GM21360 (cell line): ENCODE measurements at regions not wholly inside any gene's neighbourhood (a gene's known extent, or its start where the extent isn't known, plus 50 kb on each side); places are given as distances from the start of the nearest gene placed in this dataset.
"Not testable (repeated sequence)": the region's sequence is repeated elsewhere in the genome, so short reads cannot be mapped to it uniquely, and the experiment has no call there.

Experiments
- ATAC-seq: cut with Tn5 transposase; IDR thresholded peaks from one replicate; pipeline ENCODE4 v1.9.1; 2021; ENCODE audit warnings: mild to moderate bottlenecking, moderate library complexity; ENCODE audit not compliant: unreplicated experiment

GRCh38 chr13:54572037-54572436, 1543.4 kb downstream of the OLFM4 start:
- not testable (repeated sequence) for ATAC-seq

- ATAC-seq: no peak
Observed at GRCh38 chr13:54573186-54573585, 1544.6 kb downstream of the OLFM4 start.

- no peak for ATAC-seq
Observed at GRCh38 chr13:54574791-54575190, 1546.2 kb downstream of the OLFM4 start.

GRCh38 chr13:54591540-54591939, 1562.9 kb downstream of the OLFM4 start:
- no peak for ATAC-seq

- ATAC-seq: no peak
Observed at GRCh38 chr13:54592201-54592600, 1563.6 kb downstream of the OLFM4 start.

GRCh38 chr13:54593504-54593903, 1564.9 kb downstream of the OLFM4 start:
- no peak for ATAC-seq

GRCh38 chr13:54597540-54598088, 1569.0 kb downstream of the OLFM4 start:
- ATAC-seq: no peak

GRCh38 chr13:54599413-54599812, 1570.8 kb downstream of the OLFM4 start:
- ATAC-seq: no peak

- ATAC-seq: no peak
Observed at GRCh38 chr13:54606944-54607343, 1578.3 kb downstream of the OLFM4 start.

- no peak for ATAC-seq
Observed at GRCh38 chr13:54607421-54607820, 1578.8 kb downstream of the OLFM4 start.

GRCh38 chr13:54611390-54611789, 1582.8 kb downstream of the OLFM4 start:
- no peak for ATAC-seq

- no peak for ATAC-seq
Observed at GRCh38 chr13:54614726-54615125, 1586.1 kb downstream of the OLFM4 start.

- not testable (repeated sequence) for ATAC-seq
Observed at GRCh38 chr13:54626504-54626903, 1597.9 kb downstream of the OLFM4 start.

GRCh38 chr13:54627646-54628372, 1599.2 kb downstream of the OLFM4 start:
- ATAC-seq: no peak

- no peak for ATAC-seq
Observed at GRCh38 chr13:54628383-54628782, 1599.8 kb downstream of the OLFM4 start.

- ATAC-seq: no peak
Observed at GRCh38 chr13:54633456-54633855, 1604.8 kb downstream of the OLFM4 start.

GRCh38 chr13:54636231-54636630, 1607.6 kb downstream of the OLFM4 start:
- no peak for ATAC-seq

GRCh38 chr13:54637366-54637765, 1608.8 kb downstream of the OLFM4 start:
- no peak for ATAC-seq

GRCh38 chr13:54640719-54641118, 1612.1 kb downstream of the OLFM4 start:
- ATAC-seq: no peak

- no peak for ATAC-seq
Observed at GRCh38 chr13:54643863-54644262, 1615.2 kb downstream of the OLFM4 start.

GRCh38 chr13:54647275-54647674, 1618.7 kb downstream of the OLFM4 start:
- ATAC-seq: no peak

GRCh38 chr13:54657588-54657987, 1629.0 kb downstream of the OLFM4 start:
- ATAC-seq: no peak

- ATAC-seq: no peak
Observed at GRCh38 chr13:54658771-54659170, 1630.2 kb downstream of the OLFM4 start.
